LoVo (cell line): ENCODE measurements at regions not wholly inside any gene's neighbourhood (a gene's known extent, or its start where the extent isn't known, plus 50 kb on each side); places are given as distances from the start of the nearest gene placed in this dataset.

Experiments
- DNase-seq: peaks from one replicate; pipeline ENCODE4 v3.0.0-alpha.2; 2016; ENCODE audit warnings: low spot score

- DNase-seq, result no peak
These were observed 227.2 kb upstream of the ROBO2 start for GRCh38 chr3:76812649-76813242.

- no peak for DNase-seq
These were observed 224.3 kb upstream of the ROBO2 start for GRCh38 chr3:76815561-76815960.

- DNase-seq, result no peak
These were observed 219.4 kb upstream of the ROBO2 start for GRCh38 chr3:76820481-76820880.

- peak; percentile 32 for DNase-seq
These were observed 215.2 kb upstream of the ROBO2 start for GRCh38 chr3:76824658-76825240.

GRCh38 chr3:76826861-76827260, 213.0 kb upstream of the ROBO2 start:
- DNase-seq, result no peak

- DNase-seq, result peak; percentile 18
These were observed 212.1 kb upstream of the ROBO2 start for GRCh38 chr3:76827701-76828226.

- DNase-seq, result no peak
These were observed 205.2 kb upstream of the ROBO2 start for GRCh38 chr3:76834657-76835056.

- DNase-seq, result no peak
These were observed 198.2 kb upstream of the ROBO2 start for GRCh38 chr3:76841747-76842146.

- DNase-seq, result no peak
These were observed 197.7 kb upstream of the ROBO2 start for GRCh38 chr3:76842216-76842615.

- no peak for DNase-seq
These were observed 184.4 kb upstream of the ROBO2 start for GRCh38 chr3:76855451-76855850.

GRCh38 chr3:76859596-76859995, 180.3 kb upstream of the ROBO2 start:
- DNase-seq, result no peak

GRCh38 chr3:76864355-76864754, 175.5 kb upstream of the ROBO2 start:
- no peak for DNase-seq

- no peak for DNase-seq
These were observed 173.0 kb upstream of the ROBO2 start for GRCh38 chr3:76866729-76867408.

GRCh38 chr3:76869726-76870384, 170.0 kb upstream of the ROBO2 start:
- DNase-seq, result no peak

GRCh38 chr3:76871655-76872054, 168.2 kb upstream of the ROBO2 start:
- DNase-seq, result no peak

GRCh38 chr3:76872999-76873398, 166.9 kb upstream of the ROBO2 start:
- no peak for DNase-seq

GRCh38 chr3:76873532-76874242, 166.2 kb upstream of the ROBO2 start:
- DNase-seq, result no peak

- DNase-seq, result no peak
These were observed 159.9 kb upstream of the ROBO2 start for GRCh38 chr3:76879959-76880358.

GRCh38 chr3:76886761-76887500, 153.0 kb upstream of the ROBO2 start:
- no peak for DNase-seq

GRCh38 chr3:76888856-76889255, 151.0 kb upstream of the ROBO2 start:
- no peak for DNase-seq

- no peak for DNase-seq
These were observed 150.0 kb upstream of the ROBO2 start for GRCh38 chr3:76889911-76890310.

- DNase-seq, result no peak
These were observed 142.8 kb upstream of the ROBO2 start for GRCh38 chr3:76897076-76897475.
